GM12865 (cell line): ENCODE measurements at regions not wholly inside any gene's neighbourhood (a gene's known extent, or its start where the extent isn't known, plus 50 kb on each side); places are given as distances from the start of the nearest gene placed in this dataset.

Experiments
- DNase-seq: peaks from one replicate; pipeline ENCODE4 v3.0.0; 2010; ENCODE audit warnings: low read depth
- H3K4me3 ChIP-seq: 2 replicates; pipeline ENCODE4 v1.5.1; 2011; ENCODE audit warnings: mild to moderate bottlenecking, low read depth, low read length, control low read depth
- CTCF ChIP-seq: IDR thresholded peaks from 2 replicates; pipeline ENCODE4 v1.5.1; 2011; ENCODE audit warnings: low read length, control low read depth, low read depth, inconsistent platforms; ENCODE audit not compliant: insufficient read depth; ENCODE audit errors: missing control alignments

- no peak overlapping the region for H3K4me3 ChIP-seq
- no peak for TF ChIP-seq CTCF
- DNase-seq = no peak
Measured at GRCh38 chr9:28435456-28435855, 862.2 kb upstream of the C9orf72 start.

- no peak for DNase-seq
- H3K4me3 ChIP-seq = no peak overlapping the region
- no peak for TF ChIP-seq CTCF
Measured at GRCh38 chr9:28439688-28440087, 866.4 kb upstream of the C9orf72 start.

- TF ChIP-seq CTCF = no peak
- no peak overlapping the region for H3K4me3 ChIP-seq
- DNase-seq = no peak
Measured at GRCh38 chr9:28443461-28443860, 870.2 kb upstream of the C9orf72 start.

GRCh38 chr9:28444637-28445036 is 871.4 kb upstream of the C9orf72 start:
- no peak for DNase-seq
- TF ChIP-seq CTCF = no peak
- no peak overlapping the region for H3K4me3 ChIP-seq

- no peak overlapping the region for H3K4me3 ChIP-seq
- no peak for TF ChIP-seq CTCF
- DNase-seq = no peak
Measured at GRCh38 chr9:28445211-28445610, 871.9 kb upstream of the C9orf72 start.

GRCh38 chr9:28453918-28454317 is 880.6 kb upstream of the C9orf72 start:
- H3K4me3 ChIP-seq = no peak overlapping the region
- TF ChIP-seq CTCF = no peak
- no peak for DNase-seq

GRCh38 chr9:28456861-28457260 is 883.6 kb upstream of the C9orf72 start:
- DNase-seq = no peak
- H3K4me3 ChIP-seq = no peak overlapping the region
- no peak for TF ChIP-seq CTCF
